NB4 (cell line): ENCODE measurements at regions not wholly inside any gene's neighbourhood (a gene's known extent, or its start where the extent isn't known, plus 50 kb on each side); places are given as distances from the start of the nearest gene placed in this dataset.

Source experiments
- DNase-seq: peaks from one replicate; pipeline ENCODE4 v3.0.0; 2010; ENCODE audit warnings: low read depth
- H3K4me3 ChIP-seq: one replicate; pipeline ENCODE4 v1.5.1; 2011; ENCODE audit warnings: mild to moderate bottlenecking, low read depth, low read length, moderate library complexity
- CTCF ChIP-seq: IDR thresholded peaks from one replicate; pipeline ENCODE4 v1.5.1; 2012; ENCODE audit warnings: low read depth, low read length
- MYC ChIP-seq: IDR thresholded peaks from 2 replicates; pipeline ENCODE4 v1.6.1; 2011; ENCODE audit warnings: low read depth, low read length
- POLR2A ChIP-seq: IDR thresholded peaks from 2 replicates; pipeline ENCODE4 v1.6.1; 2011; ENCODE audit warnings: mild to moderate bottlenecking; ENCODE audit not compliant: insufficient read length; ENCODE audit errors: extremely low read depth
- TF ChIP-seq, protein P1 (sequence below): IDR thresholded peaks from 2 replicates; pipeline ENCODE4 v1.6.1; 2011; ENCODE audit warnings: low read depth, low read length

- TF ChIP-seq, protein P1, sequence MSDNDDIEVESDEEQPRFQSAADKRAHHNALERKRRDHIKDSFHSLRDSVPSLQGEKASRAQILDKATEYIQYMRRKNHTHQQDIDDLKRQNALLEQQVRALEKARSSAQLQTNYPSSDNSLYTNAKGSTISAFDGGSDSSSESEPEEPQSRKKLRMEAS: no peak
- no peak for DNase-seq
- H3K4me3 ChIP-seq: no peak overlapping the region
These were observed 525.3 kb upstream of the ZNF385D start for GRCh38 chr3:22276351-22276750.

GRCh38 chr3:22284559-22284958 is 533.5 kb upstream of the ZNF385D start:
- TF ChIP-seq, protein P1: no peak
- no peak for TF ChIP-seq MYC
- TF ChIP-seq CTCF: no peak
- no peak for TF ChIP-seq POLR2A
- DNase-seq: no peak
- no peak overlapping the region for H3K4me3 ChIP-seq

DNA sequence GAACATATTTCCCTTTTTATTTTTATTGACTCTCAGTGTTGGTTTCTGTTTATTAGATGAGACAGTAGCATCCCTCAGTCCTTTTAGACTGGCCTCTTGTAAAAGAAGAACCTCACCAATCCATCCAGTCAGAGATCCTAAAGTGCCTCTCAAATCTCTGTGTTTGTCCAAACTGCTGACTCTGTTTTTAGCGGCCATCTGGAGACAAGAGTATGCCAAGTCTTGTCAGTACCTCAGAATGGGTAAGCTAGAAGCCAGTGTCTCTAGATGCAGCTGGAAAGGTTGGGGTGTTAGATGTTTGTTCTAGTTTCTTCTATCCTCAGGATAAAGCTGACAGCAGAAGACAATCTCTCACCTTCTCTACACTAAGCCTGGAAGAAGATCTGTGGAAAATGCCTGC is 537.7 kb upstream of the ZNF385D start:
- TF ChIP-seq, protein P1: no peak
- TF ChIP-seq CTCF (no peak), POLR2A (no peak), MYC (no peak)
- H3K4me3 ChIP-seq: no peak overlapping the region
- no peak for DNase-seq

DNA sequence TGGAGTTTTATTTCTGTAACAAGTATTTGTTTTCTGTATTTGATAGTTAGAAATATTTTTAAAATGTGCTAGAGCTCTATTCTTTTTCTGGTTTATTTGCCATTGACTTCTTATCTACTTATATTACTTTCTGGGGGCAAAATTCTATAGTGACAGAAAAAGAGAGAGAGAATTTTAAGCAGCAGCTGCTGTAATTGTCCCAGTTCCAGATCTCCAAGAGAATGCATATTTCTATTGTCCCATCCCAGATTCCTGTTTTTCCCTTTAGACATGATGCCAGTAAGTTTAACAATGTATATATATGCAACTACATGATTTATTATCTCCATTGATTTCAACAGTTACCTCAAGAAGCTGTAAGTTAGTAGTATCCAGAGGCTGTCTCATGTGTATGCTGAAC is 541.7 kb upstream of the ZNF385D start:
- TF ChIP-seq POLR2A: no peak
- no peak for TF ChIP-seq MYC
- no peak for TF ChIP-seq CTCF
- TF ChIP-seq, protein P1: no peak
- DNase-seq: no peak
- H3K4me3 ChIP-seq: no peak overlapping the region

DNA sequence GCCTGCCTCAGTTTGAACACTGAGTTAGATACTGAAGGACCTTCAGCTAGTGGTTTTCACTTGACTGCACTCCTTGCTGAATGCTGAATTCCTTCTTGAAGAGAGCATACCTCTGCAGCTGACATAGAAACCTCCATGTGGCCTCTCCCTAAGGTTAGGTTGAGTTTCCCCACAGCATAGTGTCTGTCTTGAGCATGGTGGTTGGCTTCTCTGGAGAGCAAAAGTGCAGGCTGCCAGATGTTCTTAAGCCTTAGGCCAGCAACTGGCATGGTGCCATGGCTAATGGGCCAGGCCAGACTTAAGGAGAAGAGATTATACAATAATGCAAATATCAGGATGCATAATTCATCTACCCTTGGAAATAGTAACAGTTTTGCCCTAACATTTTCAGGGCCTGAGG is 545.6 kb upstream of the ZNF385D start:
- H3K4me3 ChIP-seq: no peak overlapping the region
- TF ChIP-seq POLR2A (no peak), CTCF (no peak), MYC (no peak)
- TF ChIP-seq, protein P1: no peak
- no peak for DNase-seq

- no peak overlapping the region for H3K4me3 ChIP-seq
- DNase-seq: no peak
- TF ChIP-seq MYC: no peak
- no peak for TF ChIP-seq CTCF
- TF ChIP-seq, protein P1: no peak
- TF ChIP-seq POLR2A: no peak
These were observed 546.4 kb upstream of the ZNF385D start for GRCh38 chr3:22297436-22297835.
